WI38 (cell line): ENCODE measurements at regions not wholly inside any gene's neighbourhood (a gene's known extent, or its start where the extent isn't known, plus 50 kb on each side); places are given as distances from the start of the nearest gene placed in this dataset.

ENCODE experiments used
- H3K4me3 ChIP-seq: 2 replicates; pipeline ENCODE4 v1.5.1; 2011; ENCODE audit warnings: low read depth, mild to moderate bottlenecking, control low read depth, low read length
- CTCF ChIP-seq: IDR thresholded peaks from 2 replicates; pipeline ENCODE4 v1.5.1; 2012; ENCODE audit warnings: low read depth, mild to moderate bottlenecking, control low read depth, low read length

- no peak overlapping the region for H3K4me3 ChIP-seq
- no peak for TF ChIP-seq CTCF
These were observed 176.4 kb downstream of the KIF4B start for GRCh38 chr5:155189981-155190380.

GRCh38 chr5:155193029-155193428 lies 179.5 kb downstream of the KIF4B start:
- no peak overlapping the region for H3K4me3 ChIP-seq
- no peak for TF ChIP-seq CTCF

- H3K4me3 ChIP-seq, result no peak overlapping the region
- no peak for TF ChIP-seq CTCF
These were observed 180.0 kb downstream of the KIF4B start for GRCh38 chr5:155193483-155194107.

- TF ChIP-seq CTCF, result no peak
These were observed 187.1 kb downstream of the KIF4B start for GRCh38 chr5:155200608-155201007.

GRCh38 chr5:155211764-155212163 lies 198.2 kb downstream of the KIF4B start:
- no peak for TF ChIP-seq CTCF
- H3K4me3 ChIP-seq, result no peak overlapping the region

More at GRCh38 chr5:155200608-155201007, 187.1 kb downstream of the KIF4B start:
- no peak overlapping the region for H3K4me3 ChIP-seq

- no peak for TF ChIP-seq CTCF
- H3K4me3 ChIP-seq, result no peak overlapping the region
These were observed 208.8 kb downstream of the KIF4B start for GRCh38 chr5:155222393-155222792.

GRCh38 chr5:155229135-155229534 lies 215.6 kb downstream of the KIF4B start:
- no peak overlapping the region for H3K4me3 ChIP-seq
- TF ChIP-seq CTCF, result no peak
